HG03060 (cell line): ENCODE measurements at regions not wholly inside any gene's neighbourhood (a gene's known extent, or its start where the extent isn't known, plus 50 kb on each side); places are given as distances from the start of the nearest gene placed in this dataset.
"Not testable (repeated sequence)": the region's sequence is repeated elsewhere in the genome, so short reads cannot be mapped to it uniquely, and the experiment has no call there.

Experiments
- ATAC-seq: cut with Tn5 transposase; IDR thresholded peaks from one replicate; pipeline ENCODE4 v1.9.1; 2021; ENCODE audit warnings: low read depth, moderate number of reproducible peaks; ENCODE audit not compliant: unreplicated experiment

DNA sequence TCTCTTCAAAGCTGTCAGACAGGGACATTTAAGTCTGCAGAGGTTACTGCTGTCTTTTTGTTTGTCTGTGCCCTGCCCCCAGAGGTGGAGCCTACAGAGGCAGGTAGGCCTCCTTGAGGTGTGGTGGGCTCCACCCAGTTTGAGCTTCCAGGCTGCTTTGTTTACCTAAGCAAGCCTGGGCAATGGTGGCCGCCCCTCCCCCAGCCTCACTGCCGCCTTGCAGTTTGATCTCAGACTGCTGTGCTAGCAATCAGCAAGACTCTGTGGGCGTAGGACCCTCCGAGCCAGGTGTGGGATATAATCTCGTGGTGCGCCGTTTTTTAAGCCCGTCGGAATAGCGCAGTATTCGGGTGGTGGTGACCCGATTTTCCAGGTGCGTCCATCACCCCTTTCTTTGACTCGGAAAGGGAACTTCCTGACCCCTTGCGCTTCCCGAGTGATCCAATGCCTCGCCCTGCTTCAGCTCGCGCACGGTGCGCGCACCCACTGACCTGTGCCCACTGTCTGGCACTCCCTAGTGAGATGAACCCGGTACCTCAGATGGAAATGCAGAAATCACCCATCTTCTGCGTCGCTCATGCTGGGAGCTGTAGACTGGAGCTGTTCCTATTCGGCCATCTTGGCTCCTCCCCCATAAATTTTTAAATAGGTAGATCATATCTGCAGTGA is 785.1 kb downstream of the TDRD15 start:
- not testable (repeated sequence) for ATAC-seq

DNA sequence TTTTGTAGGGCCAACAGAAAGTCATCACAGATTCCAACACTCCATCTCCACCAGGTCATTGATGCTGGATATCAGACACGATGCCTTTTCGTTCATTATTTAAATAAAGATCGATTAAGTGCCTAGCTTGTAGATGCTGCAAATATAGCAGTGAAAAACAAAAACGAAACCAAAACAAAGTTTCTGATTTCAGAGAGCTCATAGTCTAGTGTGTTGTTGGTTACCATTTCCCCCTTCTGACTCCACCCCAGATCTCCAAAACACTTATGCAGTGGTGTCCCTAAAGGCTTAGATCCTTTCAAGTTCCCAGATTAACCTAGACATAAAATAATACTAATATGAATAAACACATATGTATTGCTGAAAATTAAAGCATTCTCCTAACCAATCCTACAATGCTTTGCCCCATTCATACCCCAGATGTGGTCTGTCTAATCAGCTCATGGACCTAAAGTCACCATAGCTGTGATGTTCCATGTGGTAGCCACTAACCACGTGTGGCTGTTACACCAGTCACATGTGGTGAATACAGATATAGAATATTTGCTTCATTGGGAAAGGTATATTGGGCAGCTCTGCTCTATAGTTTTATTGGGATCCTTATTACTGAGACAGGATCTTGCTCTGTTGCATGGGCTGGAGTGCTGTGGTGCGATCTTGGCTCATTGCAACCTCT is 787.2 kb downstream of the TDRD15 start:
- ATAC-seq: no peak

GRCh38 chr2:21912405-21912804 is 788.6 kb downstream of the TDRD15 start:
- ATAC-seq: no peak

GRCh38 chr2:21915201-21915600 is 791.4 kb downstream of the TDRD15 start:
- no peak for ATAC-seq

DNA sequence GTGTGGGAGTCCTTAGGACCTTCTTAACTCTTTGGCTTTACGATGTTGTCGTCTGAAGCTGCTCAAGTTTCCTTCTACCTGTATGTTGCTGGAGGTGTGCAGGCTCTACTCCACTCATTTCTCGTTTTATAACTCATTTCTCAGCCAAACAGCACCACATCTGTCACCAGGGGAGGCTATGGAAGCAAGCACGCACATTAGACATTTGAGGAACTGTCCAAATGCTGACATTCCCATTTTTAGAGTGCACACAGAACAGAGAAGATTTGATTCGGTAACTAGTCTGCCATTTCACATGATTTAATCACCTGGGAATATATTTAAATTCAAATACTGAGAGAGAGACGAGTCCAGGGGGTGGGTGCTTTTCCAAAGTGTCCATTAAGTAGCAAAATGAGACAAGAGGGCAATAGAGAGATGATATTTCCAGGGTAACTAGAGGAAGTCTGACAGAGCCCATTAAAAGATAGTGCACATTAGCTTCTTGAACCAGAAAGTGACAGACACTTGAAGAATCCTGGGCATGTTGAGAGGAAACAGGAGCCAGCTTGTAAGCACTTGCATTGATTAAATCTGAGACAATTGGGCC is 793.3 kb downstream of the TDRD15 start:
- ATAC-seq: no peak

DNA sequence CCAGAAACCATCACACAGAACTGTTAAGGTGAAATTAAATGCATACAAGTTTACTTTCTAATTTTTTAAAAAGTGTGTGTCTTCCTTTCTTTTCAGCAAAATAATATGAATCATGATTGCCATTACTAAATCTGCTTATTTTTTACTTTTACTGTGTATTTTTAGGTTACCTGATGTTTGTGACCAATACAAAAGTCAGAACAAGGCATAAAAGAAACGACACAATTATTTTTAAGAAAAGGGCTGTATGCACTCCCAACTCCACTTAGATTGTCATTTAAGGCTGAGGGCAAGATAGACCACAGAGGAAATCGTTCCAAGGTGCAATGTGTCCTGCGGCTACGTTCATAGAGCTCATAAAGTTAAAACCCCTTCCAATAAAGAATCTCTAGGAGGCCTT is 797.0 kb downstream of the TDRD15 start:
- ATAC-seq: no peak

GRCh38 chr2:21924640-21925285 is 801.0 kb downstream of the TDRD15 start:
- peak; percentile 94 for ATAC-seq

- no peak for ATAC-seq
These were observed 804.5 kb downstream of the TDRD15 start for GRCh38 chr2:21928292-21928691.

GRCh38 chr2:21930226-21930625 is 806.5 kb downstream of the TDRD15 start:
- ATAC-seq: no peak

DNA sequence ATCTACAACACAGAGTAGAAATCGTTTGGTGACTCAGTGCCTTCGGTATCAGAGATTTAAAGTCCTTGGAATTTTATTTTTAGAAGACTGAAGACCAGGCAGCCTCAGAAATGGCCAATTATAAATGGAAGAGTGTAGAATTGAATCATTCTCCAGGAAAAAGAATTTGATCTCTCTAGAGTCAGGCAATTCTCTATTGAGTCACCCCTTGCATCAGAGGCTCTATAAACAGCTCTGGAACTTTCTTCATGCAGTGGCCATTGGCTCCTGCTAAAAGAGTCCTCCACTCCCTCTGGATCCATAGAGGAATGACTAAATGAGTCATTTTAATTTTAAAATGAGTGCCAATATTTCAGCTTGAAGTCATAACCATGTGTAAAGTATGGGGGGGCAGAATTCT is 816.2 kb downstream of the TDRD15 start:
- no peak for ATAC-seq

- no peak for ATAC-seq
These were observed 820.8 kb downstream of the TDRD15 start for GRCh38 chr2:21944536-21944935.

- ATAC-seq: no peak
These were observed 821.9 kb downstream of the TDRD15 start for GRCh38 chr2:21945658-21946057.

DNA sequence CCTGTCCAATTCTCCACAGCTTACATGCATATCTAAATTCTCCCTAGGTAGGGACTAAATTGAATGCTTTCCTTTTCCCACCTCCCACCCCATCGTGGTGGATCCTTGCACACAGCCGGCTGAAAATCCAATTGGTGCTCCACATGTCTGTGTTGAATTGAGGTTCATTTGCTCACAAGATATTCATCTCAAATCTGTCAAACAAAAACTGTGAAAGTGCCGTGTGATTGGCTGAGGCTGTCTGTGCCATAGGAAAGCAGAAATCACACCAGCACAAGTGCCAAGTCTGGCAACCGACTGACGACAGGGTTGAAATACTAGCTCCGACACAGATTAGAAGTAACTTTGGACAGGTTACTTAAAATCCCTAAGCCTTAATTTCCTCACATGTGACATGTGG is 823.3 kb downstream of the TDRD15 start:
- ATAC-seq: no peak

DNA sequence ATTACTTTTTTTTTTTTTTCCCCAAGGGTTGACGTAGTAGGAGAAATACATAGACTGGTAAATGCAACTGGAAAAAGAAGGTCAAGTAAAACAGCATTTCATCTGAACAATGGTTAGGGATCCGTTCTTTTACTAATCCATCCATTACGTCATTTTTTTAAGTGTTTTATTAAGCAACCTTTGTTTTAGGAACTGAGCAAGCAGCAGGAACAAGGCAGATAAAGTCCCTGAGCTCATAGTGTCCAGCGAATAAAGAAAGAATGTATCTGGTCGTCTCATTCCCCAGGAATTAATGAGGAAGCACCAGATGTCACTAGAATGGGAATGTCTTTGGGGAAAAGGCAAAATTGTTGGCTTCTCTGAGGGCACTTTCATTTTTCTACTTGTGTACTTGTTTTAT is 842.4 kb downstream of the TDRD15 start:
- no peak for ATAC-seq

DNA sequence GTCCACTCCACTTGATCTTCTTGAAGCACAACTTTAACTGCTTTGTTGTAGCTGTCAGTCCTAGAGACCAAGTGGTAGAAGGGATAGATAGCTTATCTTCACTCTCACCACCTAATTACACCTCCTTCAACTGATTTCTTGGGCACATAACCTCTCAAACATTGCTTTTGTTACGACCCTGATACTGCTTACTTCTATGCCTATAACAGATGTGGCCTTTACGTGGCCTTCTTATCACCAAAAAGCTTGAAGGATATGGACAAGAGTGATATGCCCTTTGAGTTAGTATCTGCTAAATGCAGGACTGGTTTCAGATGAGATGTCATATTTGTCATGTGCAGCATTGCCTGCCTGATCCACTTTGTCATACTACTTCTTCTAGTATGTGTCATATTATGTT is 847.2 kb downstream of the TDRD15 start:
- ATAC-seq: no peak

GRCh38 chr2:21972586-21972985 is 848.8 kb downstream of the TDRD15 start:
- ATAC-seq: no peak

GRCh38 chr2:21981127-21981526 is 857.4 kb downstream of the TDRD15 start:
- no peak for ATAC-seq

DNA sequence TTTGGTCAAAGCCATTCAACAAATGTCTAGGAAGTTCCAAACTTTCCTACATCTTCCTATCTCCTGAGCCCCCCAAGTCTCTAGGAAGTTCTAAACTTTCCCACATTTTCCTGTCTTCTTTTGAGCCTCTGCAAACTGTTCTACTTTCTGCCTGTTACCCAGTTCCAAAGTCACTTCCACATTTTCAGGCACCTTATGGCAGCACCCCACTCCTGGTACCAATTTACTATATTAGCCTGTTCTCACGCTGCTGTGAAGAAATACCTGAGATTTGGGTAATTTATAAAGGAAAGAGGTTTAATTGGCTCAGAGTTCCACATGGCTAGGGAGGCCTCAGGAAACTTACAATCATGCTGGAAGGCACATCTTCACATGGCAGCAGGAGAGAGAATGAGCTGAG is 869.2 kb downstream of the TDRD15 start:
- no peak for ATAC-seq

GRCh38 chr2:21996339-21996738 is 872.6 kb downstream of the TDRD15 start:
- no peak for ATAC-seq

GRCh38 chr2:21999522-21999921 is 875.8 kb downstream of the TDRD15 start:
- no peak for ATAC-seq

GRCh38 chr2:22002066-22002465 is 878.3 kb downstream of the TDRD15 start:
- no peak for ATAC-seq

DNA sequence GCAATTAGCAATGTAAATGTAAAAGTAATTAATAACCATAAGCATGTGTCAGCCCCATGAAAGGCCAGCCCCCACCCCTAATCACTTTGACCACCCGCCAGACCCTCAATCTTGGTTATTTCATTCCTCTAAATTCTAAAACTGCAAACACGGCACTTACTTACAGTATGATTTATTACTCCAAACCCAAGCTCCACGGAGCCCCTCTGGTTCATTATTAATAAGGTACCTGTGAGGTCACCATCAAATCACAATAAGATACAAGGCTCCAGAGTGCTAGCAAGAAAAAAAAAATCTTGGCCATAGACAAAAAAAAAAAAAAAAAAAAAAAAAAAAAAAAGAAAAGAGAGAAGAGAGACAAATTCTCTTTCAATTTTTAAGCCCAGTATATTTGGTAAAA is 879.5 kb downstream of the TDRD15 start:
- no peak for ATAC-seq
